ENCODE measurements at regions not wholly inside any gene's neighbourhood (a gene's known extent, or its start where the extent isn't known, plus 50 kb on each side); places are given as distances from the start of the nearest gene placed in this dataset.

DNA sequence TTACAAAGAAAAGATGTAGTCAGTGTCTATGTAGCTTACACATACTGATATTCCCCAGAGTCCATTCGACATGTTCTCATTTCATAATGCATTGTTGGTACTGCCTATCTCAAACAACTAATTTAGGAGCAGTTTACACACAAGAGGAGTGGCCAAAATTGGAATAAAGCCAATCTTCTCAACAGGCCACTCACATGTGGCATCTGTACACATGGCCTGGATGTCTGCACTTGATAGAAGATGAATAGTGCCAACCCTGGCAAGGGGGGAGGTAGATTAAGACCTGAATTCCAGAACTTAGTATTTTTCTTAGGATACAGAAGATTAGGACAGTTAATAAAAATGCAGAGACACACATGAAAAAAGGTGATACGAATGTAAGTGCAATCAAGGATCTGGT lies 125.3 kb upstream of the STARD3NL start:
- TF ChIP-seq CTCF (IDR thresholded peaks at IDR 0.05; ENCODE audit: poor library complexity): no peak
- no peak for TF ChIP-seq EZH2phosphoT487 (IDR thresholded peaks at IDR 0.05; ENCODE audit: low read depth, severe bottlenecking, unreplicated experiment)

All from hepatocyte (in vitro differentiated cells).